Caco-2 (cell line): ENCODE measurements at regions not wholly inside any gene's neighbourhood (a gene's known extent, or its start where the extent isn't known, plus 50 kb on each side); places are given as distances from the start of the nearest gene placed in this dataset.

ENCODE experiments used
- BruUV-seq: library from RNA; stranded (reverse); fragments of 400-500 nt; replicated peaks from 2 replicates; lab custom pipeline; 2021; lab: Mats Ljungman, UMichigan
- CTCF ChIA-PET: fragments of 300-600 bp; sonication (Branson Sonifier 250); formaldehyde crosslinking; loops from one replicate; lab custom pipeline; 2022; ENCODE audit warnings: antibody characterized with exemption; lab: Charles Lee
- POLR2A ChIA-PET: fragments of 300-600 bp; sonication (Branson Sonifier 250); formaldehyde crosslinking; loops from one replicate; lab custom pipeline; 2022; ENCODE audit warnings: antibody characterized with exemption; lab: Charles Lee
- DNase-seq, 2 experiments: peaks; one replicate each; pipeline versions ENCODE4 v3.0.0 to v3.0.0-alpha.2; 2020 to 2022
- H3K27me3 ChIP-seq: replicated peaks from 2 replicates; pipeline ENCODE4 v1.6.0; 2011; ENCODE audit warnings: low read length; ENCODE audit not compliant: control insufficient read depth, insufficient read depth
- H3K36me3 ChIP-seq: 2 replicates; pipeline ENCODE4 v1.5.1; 2011; ENCODE audit warnings: low read length; ENCODE audit not compliant: control insufficient read depth, insufficient read depth
- H3K4me1 ChIP-seq: fragments of 250-450 bp; sonication (Bioruptor Pico); 2 replicates; pipeline ENCODE4 v1.5.1; 2020; ENCODE audit warnings: mild to moderate bottlenecking
- H3K4me3 ChIP-seq: 2 replicates; pipeline ENCODE4 v1.5.1; 2011; ENCODE audit warnings: low read depth, mild to moderate bottlenecking, control low read depth, low read length
- H3K9me3 ChIP-seq: fragments of 250-450 bp; sonication (Bioruptor Pico); 2 replicates; pipeline ENCODE4 v1.5.1; 2020; ENCODE audit warnings: mild to moderate bottlenecking, moderate library complexity
- H3K27ac Mint-ChIP-seq: one replicate; pipeline ENCODE4 v1.8.0; 2022; ENCODE audit warnings: mixed read lengths; ENCODE audit not compliant: unreplicated experiment
- H3K27me3 Mint-ChIP-seq: one replicate; pipeline ENCODE4 v1.8.0; 2022; ENCODE audit warnings: mixed read lengths; ENCODE audit not compliant: insufficient read depth, unreplicated experiment
- H3K36me3 Mint-ChIP-seq: one replicate; pipeline ENCODE4 v1.8.0; 2022; ENCODE audit warnings: mild to moderate bottlenecking, mixed read lengths; ENCODE audit not compliant: insufficient read depth, unreplicated experiment
- H3K4me1 Mint-ChIP-seq: one replicate; pipeline ENCODE4 v1.8.0; 2022; ENCODE audit warnings: low read depth, mixed read lengths; ENCODE audit not compliant: unreplicated experiment
- H3K4me3 Mint-ChIP-seq: one replicate; pipeline ENCODE4 v1.8.0; 2022; ENCODE audit warnings: mild to moderate bottlenecking, moderate library complexity, mixed read lengths; ENCODE audit not compliant: unreplicated experiment
- H3K9me3 Mint-ChIP-seq: one replicate; pipeline ENCODE4 v1.8.0; 2022; ENCODE audit warnings: mixed read lengths; ENCODE audit not compliant: unreplicated experiment
- CTCF ChIP-seq, 2 experiments: fragments of 200-600 bp in 1 of 2; IDR thresholded peaks; 1 replicate in 1 of 2; 2 replicates in 1 of 2; pipeline versions ENCODE4 v1.5.1 to v1.8.0; 2011 to 2022; ENCODE audit warnings: antibody characterized with exemption in 1 of 2, control low read depth in 1 of 2, inconsistent platforms in 1 of 2, low read depth in 1 of 2, low read length in 1 of 2, mild to moderate bottlenecking in 1 of 2, moderate library complexity in 1 of 2; ENCODE audit not compliant: insufficient read depth in 1 of 2, severe bottlenecking in 1 of 2, unreplicated experiment in 1 of 2
- intact Hi-C: fragments of 100-400 bp; cut with micrococcal nuclease; formaldehyde crosslinking; loops from one replicate; pipeline ENCODE4 v1.10.0; 2022; ENCODE audit not compliant: unreplicated experiment

- CTCF ChIA-PET = no interaction called here
- no peak for TF ChIP-seq CTCF (IDR thresholded peaks at IDR 0.05; ENCODE audit: insufficient read depth in 1 of 2, low read depth in 1 of 2, low read length in 1 of 2, severe bottlenecking in 1 of 2, unreplicated experiment in 1 of 2)
Measured at GRCh38 chr22:48870436-48870835, 957.2 kb downstream of the BRD1 start.

GRCh38 chr22:48869788-48870187 is 957.9 kb downstream of the BRD1 start:
- no peak overlapping the region for H3K4me3 ChIP-seq
- no peaks in the 10 kb centered on the region for H3K27me3 ChIP-seq
- Mint-ChIP-seq H3K9me3 (no peaks in the 10 kb centered on the region), H3K36me3 (no peaks in the 10 kb centered on the region), H3K4me1 (no peaks in the 10 kb centered on the region), H3K27ac (no peak overlapping the region), H3K27me3 (peaks cover 17% of the 10 kb centered on the region), H3K4me3 (no peak overlapping the region)
- no TSS peak for BruUV-seq
- TF ChIP-seq CTCF (IDR thresholded peaks at IDR 0.05; ENCODE audit: insufficient read depth in 1 of 2, low read depth in 1 of 2, low read length in 1 of 2, severe bottlenecking in 1 of 2, unreplicated experiment in 1 of 2) = no peak
- no peaks in the 10 kb centered on the region for H3K36me3 ChIP-seq
- peak in 1 of 2 experiments; percentile 2 for DNase-seq
- intact Hi-C loops = no loop called here
- ChIA-PET POLR2A (no interaction called here), CTCF (no interaction called here)
- H3K9me3 ChIP-seq = no peaks in the 10 kb centered on the region
- no peaks in the 10 kb centered on the region for H3K4me1 ChIP-seq

More at GRCh38 chr22:48870436-48870835, 957.2 kb downstream of the BRD1 start:
- H3K27me3 ChIP-seq = no peaks in the 10 kb centered on the region
- no peaks in the 10 kb centered on the region for H3K4me1 ChIP-seq
- BruUV-seq = no TSS peak
- POLR2A ChIA-PET = no interaction called here
- intact Hi-C loops = no loop called here
- no peaks in the 10 kb centered on the region for H3K9me3 ChIP-seq
- Mint-ChIP-seq H3K4me3 (no peak overlapping the region), H3K27me3 (peaks cover 13% of the 10 kb centered on the region), H3K27ac (no peak overlapping the region), H3K9me3 (no peaks in the 10 kb centered on the region), H3K36me3 (no peaks in the 10 kb centered on the region), H3K4me1 (no peaks in the 10 kb centered on the region)
- H3K4me3 ChIP-seq = no peak overlapping the region
- peak in 1 of 2 experiments; percentile 8 for DNase-seq
- no peaks in the 10 kb centered on the region for H3K36me3 ChIP-seq

GRCh38 chr22:48869161-48869560 is 958.5 kb downstream of the BRD1 start:
- Mint-ChIP-seq H3K36me3 (no peaks in the 10 kb centered on the region), H3K4me1 (no peaks in the 10 kb centered on the region), H3K27ac (no peak overlapping the region), H3K27me3 (peaks cover 17% of the 10 kb centered on the region), H3K4me3 (no peak overlapping the region), H3K9me3 (no peaks in the 10 kb centered on the region)
- ChIA-PET CTCF (no interaction called here), POLR2A (no interaction called here)
- Histone ChIP-seq H3K4me1 (no peaks in the 10 kb centered on the region), H3K9me3 (no peaks in the 10 kb centered on the region), H3K4me3 (no peak overlapping the region), H3K27me3 (no peaks in the 10 kb centered on the region), H3K36me3 (no peaks in the 10 kb centered on the region)
- BruUV-seq = no TSS peak
- no peak for TF ChIP-seq CTCF (IDR thresholded peaks at IDR 0.05; ENCODE audit: insufficient read depth in 1 of 2, low read depth in 1 of 2, low read length in 1 of 2, severe bottlenecking in 1 of 2, unreplicated experiment in 1 of 2)
- intact Hi-C loops = no loop called here
- peak in 1 of 2 experiments; percentile 12 for DNase-seq
